GM21723 (cell line): ENCODE measurements at regions not wholly inside any gene's neighbourhood (a gene's known extent, or its start where the extent isn't known, plus 50 kb on each side); places are given as distances from the start of the nearest gene placed in this dataset.
"Not testable (repeated sequence)": the region's sequence is repeated elsewhere in the genome, so short reads cannot be mapped to it uniquely, and the experiment has no call there.

ENCODE experiments used
- ATAC-seq: cut with Tn5 transposase; IDR thresholded peaks from one replicate; pipeline ENCODE4 v1.9.1; 2021; ENCODE audit warnings: mild to moderate bottlenecking, moderate library complexity; ENCODE audit not compliant: unreplicated experiment

GRCh38 chr9:36521148-36521547 lies 51.5 kb upstream of the MELK start:
- ATAC-seq: no peak

DNA sequence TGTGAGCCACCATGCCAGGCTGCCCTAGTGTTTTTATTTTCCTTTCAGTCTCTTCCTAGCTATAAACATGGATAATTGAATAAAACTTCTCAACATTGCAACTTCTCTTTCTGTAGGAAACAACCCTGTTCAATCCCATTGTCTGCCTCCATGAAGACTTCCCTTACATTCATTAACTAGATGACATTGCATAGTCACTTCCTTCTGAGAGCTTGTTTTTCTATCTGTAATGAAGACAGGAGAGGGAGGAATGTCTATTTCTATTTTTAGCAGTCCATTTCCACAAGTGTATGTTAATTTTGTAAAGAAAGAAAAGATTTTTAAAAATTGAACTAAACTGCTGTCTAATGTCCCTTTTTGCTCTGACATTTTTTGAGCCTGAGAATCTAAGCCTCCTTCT lies 55.6 kb upstream of the MELK start:
- ATAC-seq: no peak

GRCh38 chr9:36504156-36504555 lies 68.5 kb upstream of the MELK start:
- no peak for ATAC-seq

DNA sequence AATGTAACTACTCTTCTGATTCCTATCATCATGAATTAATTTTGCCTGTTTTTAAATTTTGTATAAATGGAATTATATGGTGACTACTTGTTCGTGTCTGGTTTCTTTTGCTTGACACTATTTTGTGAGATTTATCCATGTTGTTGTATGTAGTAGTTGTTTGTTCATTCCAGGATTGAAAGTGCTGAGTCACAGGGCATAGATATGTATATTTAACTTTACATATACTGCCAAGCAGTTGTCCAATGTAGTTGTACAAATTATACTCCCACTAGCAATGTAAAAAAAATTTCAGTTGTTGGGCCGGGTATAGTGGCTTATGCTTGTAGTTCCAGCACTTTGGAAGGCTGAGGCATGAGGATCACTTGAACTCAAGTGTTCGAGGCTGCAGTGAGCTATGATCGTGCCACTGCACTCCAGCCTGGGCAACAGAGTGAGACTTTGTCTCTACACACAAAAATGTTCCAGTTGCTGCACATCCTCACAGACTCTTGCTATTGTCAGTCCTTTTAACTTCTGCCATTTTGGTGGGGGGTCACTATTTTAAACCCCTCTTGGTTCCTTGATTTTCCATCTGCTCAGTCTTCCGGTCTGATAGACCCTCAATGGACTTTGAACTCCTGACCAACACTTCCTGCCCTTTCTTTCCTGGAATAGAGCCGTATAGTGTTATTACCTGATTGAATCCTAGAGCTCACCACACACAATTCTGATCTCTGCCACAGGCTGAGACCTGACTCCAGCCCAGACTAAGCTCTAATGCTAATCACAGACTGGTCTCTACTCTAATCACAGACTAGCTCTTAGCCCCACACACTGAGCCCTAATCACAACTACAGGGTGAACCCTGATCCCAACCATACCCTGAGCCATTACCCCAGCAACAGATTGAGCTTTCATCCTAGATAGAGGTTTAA lies 69.3 kb upstream of the MELK start:
- ATAC-seq: no peak

DNA sequence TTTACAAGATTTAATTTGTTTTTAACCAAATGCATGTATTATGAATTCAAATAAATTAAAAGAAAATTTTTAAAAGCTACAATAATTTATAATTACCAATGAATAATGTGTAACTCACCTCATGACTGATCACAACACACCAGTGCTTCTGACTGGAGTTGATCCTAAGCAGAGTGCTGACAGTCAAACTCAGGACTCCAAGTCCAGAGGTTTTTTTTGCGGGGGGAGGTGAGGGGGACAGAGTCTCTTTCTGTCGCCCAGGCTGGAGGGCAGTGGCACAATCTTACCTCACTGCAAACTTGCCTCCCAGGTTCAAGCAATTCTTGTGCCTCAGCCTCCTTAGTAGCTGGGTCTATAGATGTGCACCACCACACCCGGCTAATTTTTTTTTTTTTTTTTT lies 71.0 kb upstream of the MELK start:
- no peak for ATAC-seq

DNA sequence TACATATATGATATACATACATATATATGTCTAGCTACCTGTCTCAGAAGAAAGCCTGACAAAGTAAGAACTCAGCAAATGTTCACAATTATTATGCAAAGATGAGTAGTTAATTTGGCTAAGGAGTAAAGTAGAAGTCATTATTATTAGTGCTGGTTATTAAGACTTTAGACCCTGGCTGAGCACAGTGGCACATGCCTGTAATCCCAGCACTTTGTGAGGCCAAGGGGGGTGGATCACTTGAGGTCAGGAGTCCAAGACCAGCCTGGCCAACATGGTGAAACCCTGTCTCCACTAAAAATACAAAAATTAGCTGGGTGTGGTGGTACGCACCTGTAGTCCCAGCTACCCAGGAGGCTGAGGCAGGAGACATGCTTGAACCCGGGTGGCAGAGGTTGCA lies 71.8 kb upstream of the MELK start:
- not testable (repeated sequence) for ATAC-seq

- ATAC-seq: no peak
Observed at GRCh38 chr9:36499174-36499890, 73.4 kb upstream of the MELK start.

- ATAC-seq: not testable (repeated sequence)
Observed at GRCh38 chr9:36493564-36493963, 79.1 kb upstream of the MELK start.

DNA sequence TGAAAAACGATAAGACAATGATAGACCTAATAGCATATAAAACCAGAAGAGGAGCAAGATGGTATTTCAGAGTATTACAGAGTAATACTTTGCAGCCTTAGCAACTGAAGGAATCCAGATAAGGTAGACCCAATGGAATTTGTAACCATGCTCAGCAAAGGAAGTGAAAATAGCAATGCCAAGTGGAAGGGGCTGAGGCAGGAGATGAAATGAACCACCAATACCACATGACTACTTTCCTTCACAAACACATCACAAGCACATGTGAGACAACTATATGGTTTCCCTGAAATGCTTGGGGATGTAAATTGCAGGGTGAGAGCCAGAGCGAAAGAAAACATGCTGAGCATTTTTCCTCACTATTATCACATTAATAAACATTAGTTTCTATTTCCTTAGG lies 79.8 kb upstream of the MELK start:
- ATAC-seq: no peak

DNA sequence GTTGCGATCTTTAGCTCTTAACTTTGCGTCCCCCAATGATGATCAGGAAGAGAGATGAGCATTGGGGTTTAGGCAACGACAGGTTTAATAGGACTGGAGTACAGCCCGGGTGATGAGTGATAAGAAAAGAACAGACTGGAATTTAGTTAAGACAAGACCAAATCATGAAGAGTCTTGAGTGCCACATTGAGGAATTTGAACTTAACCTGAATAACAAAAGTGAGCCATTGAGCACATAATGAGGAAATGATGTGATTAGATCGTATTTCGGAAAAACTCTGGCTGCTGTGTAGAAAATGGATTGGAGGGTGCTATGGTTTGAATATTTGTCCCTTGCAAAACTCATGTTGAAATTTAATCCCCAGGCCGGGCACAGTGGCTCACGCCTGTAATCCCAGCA lies 83.2 kb upstream of the MELK start:
- ATAC-seq: no peak

GRCh38 chr9:36488389-36488756 lies 84.3 kb upstream of the MELK start:
- no peak for ATAC-seq

DNA sequence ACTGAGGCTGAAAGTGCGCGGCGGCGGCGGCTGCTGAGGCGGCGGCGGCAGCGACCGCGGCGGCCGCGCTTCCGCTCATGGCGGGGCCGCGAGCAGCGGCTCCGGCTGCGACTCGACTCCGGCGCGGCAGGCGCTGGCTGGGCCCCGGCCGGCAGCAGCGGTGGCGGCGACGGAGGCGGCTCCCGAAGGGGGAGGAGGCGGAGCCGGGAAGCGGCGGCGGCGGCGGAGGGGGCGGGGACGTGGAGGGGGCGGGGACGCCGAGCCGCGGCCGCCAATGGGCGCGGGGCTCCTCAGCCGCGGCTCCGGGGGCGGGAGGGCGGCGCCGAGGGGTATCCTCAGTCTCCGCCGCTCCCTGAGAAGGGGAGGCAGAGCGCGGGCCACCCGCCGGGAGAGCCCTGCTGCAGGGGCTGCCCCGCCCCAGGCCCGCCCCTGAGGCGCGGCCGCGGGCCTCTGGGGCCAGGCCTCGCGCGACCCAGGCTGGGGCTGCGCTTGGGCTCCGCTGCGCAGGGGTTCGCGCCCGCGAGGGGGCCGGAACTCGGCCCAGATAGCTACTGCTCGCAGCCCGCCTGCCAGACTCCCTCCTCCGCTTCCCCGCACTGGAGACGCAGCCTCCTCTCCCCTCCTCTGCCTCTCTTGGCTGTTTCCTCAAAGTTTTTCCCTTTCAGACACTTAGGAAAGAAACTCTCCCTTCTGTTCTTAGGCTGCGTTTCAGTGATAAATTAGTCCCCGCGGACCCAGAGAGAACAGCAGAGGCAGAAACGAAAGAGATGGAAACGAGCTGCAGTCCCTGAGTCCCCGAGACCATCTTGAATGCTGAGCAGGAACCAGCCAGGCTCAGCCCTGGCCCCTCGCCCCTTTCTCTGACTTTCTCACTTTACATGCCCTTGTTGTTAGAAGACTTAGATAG lies 85.0 kb upstream of the MELK start:
- ATAC-seq: peak; percentile 89

DNA sequence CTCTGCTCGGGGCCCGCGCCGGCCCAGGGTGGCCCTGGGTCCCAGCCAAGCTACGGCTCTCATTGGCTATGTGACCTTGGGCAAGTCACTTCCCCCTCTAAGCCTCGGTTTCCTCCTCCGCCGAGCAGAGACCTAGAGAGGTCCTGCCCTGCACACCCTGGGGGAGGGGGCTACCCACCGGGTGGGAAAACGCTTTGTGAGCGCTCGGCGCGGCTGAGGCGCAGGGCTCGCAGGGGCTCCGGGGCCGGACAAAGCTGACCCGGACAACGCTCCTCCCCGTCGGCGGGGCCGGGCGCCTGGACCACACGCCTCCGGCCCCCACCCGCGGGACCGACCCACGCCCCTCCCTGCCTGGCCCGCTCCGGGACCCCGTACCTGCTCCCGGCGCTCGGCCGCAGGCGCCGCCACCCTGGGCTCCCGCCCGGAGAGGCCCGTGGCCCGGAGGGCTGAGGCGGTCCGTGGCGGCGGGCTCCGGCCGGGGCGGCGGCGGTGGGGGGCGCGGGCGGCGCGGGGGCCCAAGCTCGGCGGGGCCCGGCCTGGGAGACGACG lies 85.7 kb upstream of the MELK start:
- ATAC-seq: peak; percentile 55

DNA sequence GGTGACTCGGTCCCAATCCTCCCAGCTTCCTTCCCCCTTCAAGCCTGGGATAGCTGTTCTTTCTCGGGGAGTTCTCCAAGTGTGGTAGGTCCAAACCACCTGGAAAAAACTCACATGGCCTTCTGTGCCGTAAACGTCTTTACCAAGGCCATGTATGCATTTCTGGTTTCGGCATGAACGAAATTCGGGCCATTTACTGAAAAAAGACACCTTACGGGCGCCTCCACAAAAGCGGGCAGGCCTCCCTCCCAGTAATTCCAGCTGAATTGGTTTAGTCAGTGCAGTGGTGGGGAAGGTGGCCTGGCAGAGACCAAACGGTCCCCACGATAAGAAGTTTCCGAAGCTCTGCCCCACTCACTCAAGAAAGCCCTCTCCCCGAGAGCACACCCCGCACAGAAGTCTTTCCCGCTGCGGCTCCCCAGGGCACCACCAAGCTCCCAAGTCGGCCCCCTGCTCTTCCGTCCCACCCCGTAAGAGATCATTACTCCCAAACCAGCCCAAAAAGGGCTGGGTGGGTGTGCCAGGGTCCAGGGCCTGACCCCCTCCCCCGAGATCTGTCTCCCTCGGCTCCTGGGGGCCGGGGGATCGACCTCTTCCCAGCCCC lies 86.3 kb upstream of the MELK start:
- ATAC-seq: peak; percentile 8

GRCh38 chr9:36485647-36486328 lies 85.7 kb upstream of the RNF38 start:
- no peak for ATAC-seq

DNA sequence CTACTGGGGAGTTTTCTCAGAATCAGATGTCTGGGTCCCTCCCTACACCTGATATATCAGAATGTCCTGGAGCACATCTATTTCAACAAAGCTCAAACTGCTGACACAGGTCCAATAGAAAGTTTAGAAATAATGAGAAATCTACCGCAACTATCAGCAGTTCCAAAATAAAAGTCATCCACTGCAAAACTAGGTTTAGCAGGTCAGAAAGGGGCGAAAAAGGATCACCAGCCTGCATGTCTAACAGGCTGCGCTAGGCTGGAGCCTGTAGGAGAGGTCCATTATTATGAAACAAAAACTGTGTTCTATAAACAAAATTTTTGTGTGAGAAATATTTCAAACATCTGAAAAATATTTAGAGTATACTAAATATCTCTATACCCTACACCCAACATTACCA lies 84.1 kb upstream of the RNF38 start:
- ATAC-seq: no peak

DNA sequence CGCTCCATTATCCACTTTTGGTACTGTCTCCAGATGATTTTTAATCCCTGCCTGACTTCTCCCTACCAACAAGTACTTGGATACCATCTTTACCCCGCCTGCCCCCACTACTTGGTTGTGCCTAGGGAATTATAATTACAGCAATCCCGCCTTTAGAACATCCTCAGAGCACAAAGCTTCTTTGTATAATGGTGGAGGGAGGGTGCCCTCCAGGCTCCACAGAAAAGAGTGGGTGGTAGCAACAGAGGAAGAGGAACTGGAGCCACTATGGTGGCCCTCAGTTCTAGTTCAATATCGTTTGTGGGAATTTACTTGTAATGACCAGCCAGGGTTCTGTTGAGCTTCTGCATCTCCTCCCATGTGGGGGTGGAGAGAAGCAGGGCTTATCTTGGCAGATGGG lies 79.0 kb upstream of the RNF38 start:
- ATAC-seq: no peak

DNA sequence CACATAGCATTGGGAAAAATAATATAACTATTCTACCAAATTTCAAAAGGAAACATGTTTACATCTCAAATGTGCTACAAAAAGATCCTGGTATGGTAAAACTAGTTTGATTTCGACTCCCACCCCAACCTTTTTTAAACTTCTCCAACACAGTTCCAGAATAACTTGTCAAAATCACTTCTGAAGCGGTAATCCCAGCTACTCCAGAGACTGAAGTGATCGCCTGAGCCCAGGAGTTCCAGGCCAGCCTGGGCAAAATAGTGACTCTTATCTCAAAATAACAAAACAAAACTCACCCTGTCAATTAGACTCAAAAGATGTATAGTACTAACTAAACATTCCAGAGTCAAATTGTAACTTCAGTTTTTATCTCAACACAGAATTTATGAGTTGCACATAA lies 71.3 kb upstream of the RNF38 start:
- ATAC-seq: no peak

DNA sequence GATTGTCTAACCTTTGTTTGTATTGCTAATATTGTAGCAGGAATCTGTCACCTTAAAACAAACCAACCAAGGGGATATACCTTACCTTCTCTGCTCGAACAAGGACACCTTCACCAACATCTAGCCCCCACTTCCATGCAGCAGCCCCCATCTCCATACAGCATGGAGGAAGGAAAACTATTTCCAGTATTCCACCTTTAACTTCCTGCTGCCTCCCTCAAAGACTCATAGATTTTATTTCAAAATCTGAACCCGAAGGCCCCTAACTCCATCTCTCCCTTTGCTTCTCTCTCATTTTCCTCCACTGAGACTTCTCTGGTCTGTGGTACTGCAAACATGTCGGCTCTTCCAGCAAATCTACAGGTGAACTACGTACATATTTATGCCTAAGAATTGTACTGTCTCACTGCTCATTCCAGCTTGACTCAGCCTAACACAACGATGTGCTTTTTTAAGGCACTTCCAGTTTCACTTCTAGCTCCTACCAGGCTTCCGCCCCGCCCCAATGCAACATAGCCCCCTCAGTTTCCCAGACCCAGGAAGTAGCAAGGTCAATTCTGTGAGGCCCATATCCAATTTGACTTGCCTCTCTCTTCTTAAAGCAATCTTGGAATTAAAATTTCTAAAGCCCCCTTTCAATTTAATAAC lies 70.7 kb upstream of the RNF38 start:
- peak; percentile 93 for ATAC-seq

- ATAC-seq: no peak
Observed at GRCh38 chr9:36463467-36463866, 63.4 kb upstream of the RNF38 start.
